Activated CD4-positive, alpha-beta T cell treated with anti-CD3 and anti-CD28 coated beads for 24 hours (primary cell): ENCODE measurements at regions not wholly inside any gene's neighbourhood (a gene's known extent, or its start where the extent isn't known, plus 50 kb on each side); places are given as distances from the start of the nearest gene placed in this dataset.

Experiments
- DNase-seq, 2 donors: peaks; one replicate each; pipeline ENCODE4 v3.0.0-alpha.2; 2020; ENCODE audit warnings: low read depth in 2 of 2

DNA sequence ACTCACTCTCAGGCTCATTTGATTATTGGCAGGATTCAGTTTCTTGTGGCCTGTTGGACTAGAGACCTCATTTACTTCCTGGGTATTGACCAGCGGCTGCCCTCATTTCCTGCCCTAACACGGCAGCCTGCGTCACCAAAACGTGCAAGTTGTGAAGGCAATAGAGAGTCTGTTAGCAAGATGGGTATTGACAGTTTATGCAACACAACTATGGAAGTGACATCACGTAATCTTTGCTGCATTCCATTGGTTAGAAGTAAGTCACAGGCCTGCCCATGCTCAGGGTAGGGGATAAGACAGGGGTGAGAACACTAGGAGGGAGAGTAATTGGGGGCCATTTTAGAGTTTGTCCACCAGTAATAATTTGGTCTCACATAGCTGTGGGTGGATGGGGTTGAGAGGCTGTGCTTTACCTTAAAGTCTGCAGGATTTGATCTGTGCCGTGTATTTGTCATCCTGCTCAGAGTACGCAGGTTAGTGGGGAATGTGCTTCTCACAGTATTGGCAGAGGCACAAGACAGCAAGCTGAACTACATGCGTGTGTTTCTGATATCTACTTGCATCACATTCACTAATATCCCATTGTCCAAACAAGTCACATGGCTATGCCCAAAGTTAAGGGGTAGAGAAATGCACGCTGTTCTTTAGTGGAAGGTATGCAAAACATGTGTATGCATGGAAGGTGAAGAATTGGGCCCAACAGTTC lies 83.3 kb downstream of the EDEM1 start:
- DNase-seq = no peak

- DNase-seq = no peak
Observed at GRCh38 chr3:5271372-5271683, 83.8 kb downstream of the EDEM1 start.

DNA sequence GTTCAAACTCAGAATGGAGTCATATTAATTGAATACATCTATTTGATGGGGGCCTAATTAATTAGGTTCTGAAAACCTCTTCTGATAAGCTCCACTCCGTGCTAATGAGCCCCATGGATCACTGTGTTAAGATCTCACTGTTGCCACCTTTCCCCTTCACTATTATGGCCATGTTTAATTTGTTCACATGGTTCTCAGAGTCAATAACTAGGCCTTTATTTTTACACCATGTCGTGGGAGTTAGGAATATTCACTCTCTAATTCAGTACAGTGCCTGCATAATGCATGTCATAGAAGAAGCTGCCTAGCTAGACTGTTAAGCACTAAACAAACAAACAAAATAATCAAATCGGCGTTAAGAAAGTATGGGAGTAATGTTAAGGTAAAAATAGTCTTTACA lies 84.9 kb downstream of the EDEM1 start:
- DNase-seq = no peak

- no peak for DNase-seq
Observed at GRCh38 chr3:5274091-5274490, 86.6 kb downstream of the EDEM1 start.

- DNase-seq = no peak
Observed at GRCh38 chr3:5275529-5275928, 88.0 kb downstream of the EDEM1 start.

- no peak for DNase-seq
Observed at GRCh38 chr3:5276934-5277333, 89.4 kb downstream of the EDEM1 start.

- no peak for DNase-seq
Observed at GRCh38 chr3:5277612-5278236, 90.2 kb downstream of the EDEM1 start.

DNA sequence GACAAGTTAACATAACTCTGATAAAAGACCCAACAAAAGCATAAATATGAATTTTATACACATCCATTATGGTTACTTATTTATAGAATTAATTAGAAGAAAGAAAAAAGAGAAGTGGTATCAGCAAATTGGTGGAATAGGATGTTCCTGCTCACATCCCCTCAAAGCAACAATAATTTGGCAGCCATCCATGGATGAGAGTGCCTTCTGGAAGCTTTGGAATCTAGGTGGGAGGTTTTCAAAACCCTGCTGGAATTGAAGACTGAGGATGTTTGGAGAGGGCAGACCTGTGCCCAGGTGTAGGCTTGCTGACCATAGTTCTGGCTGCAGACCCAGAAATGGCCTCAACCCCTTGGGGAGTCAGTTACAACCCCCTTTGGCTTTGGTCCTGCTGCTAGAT lies 91.2 kb downstream of the EDEM1 start:
- no peak for DNase-seq

- DNase-seq = no peak
Observed at GRCh38 chr3:5282703-5283102, 95.2 kb downstream of the EDEM1 start.

DNA sequence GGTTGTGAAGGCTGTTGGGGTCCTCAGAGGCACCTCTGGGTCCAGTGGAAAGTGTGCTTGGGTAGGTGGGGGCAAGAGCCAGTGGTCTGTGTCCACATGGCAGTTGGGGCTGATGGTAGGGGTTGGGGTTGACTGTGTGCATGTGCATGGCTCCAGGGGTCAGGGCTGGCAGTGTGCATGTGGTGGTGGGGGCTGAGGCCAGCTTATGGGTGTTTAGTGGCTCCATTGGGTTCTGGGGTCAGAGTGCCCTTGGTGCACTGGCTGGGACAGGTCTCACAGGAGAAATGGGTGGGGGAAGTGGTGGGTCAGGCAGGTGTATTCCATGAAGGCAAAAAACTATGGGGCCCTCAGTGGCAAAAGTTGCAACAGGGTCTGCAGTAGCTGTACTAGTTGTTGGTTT lies 97.9 kb downstream of the EDEM1 start:
- DNase-seq = no peak

- no peak for DNase-seq
Observed at GRCh38 chr3:5290915-5291314, 103.4 kb downstream of the EDEM1 start.

- DNase-seq = no peak
Observed at GRCh38 chr3:5292512-5292911, 105.0 kb downstream of the EDEM1 start.

- DNase-seq = no peak
Observed at GRCh38 chr3:5293207-5293606, 105.7 kb downstream of the EDEM1 start.

GRCh38 chr3:5294356-5294755 lies 106.8 kb downstream of the EDEM1 start:
- DNase-seq = no peak

GRCh38 chr3:5295191-5295690 lies 107.7 kb downstream of the EDEM1 start:
- no peak for DNase-seq

- DNase-seq = no peak
Observed at GRCh38 chr3:5296362-5296761, 108.9 kb downstream of the EDEM1 start.

DNA sequence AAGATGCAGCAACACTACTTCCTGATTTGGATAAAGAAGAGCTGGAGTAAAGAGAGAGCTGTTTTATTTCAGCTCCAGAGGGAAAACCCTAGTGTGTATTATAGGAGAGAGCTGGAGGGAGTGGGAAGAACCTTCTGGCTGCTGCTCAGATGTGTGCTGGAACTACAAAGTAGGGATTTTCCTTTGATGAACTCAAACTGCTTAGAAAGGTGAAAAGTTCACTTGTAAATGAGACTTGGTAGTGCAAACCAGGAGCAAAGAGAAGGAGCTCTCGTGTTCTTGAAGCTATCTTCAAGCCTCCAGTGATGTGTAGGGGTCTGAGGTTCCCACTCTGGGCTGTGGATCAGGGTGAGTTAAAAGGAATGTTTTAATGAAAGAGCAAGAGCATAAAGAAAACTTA lies 110.4 kb downstream of the EDEM1 start:
- DNase-seq = no peak

DNA sequence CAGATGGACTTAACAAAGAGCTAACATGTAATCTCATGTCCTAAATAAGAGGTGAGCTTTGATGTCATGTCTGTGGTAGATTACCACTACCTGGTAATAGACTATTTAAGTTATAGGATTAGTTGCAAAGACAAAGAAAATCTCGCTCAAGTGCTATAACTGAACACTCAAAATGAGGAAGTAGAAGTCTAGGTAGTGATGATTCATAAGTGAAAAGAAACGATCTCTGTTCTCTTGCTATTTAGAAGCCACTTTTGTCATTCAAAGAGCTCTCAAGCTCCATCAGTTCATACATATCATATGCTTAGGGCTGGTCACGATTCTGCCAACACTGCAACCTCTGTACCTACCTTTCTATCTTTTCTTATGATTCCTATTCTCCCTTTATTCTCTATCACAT lies 110.9 kb downstream of the EDEM1 start:
- no peak for DNase-seq

DNA sequence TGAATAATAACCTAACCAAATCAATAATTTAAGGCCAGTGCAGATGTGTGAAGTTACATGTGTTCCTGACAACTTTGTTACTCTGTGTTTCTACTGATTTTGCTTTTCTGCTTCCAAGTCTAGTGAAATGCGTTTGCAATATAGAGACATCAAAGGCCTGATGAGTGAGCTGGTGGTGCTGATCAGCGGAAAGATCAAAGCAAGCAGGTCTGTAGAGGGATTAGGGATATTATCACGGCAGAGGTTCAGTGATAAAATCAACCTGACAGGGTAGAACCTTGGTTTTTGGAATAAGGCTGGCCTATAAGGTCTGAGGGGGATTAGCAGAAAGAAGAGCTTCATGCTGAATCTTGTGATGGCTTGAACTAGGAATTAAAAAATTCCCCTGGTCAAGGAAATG lies 111.7 kb downstream of the EDEM1 start:
- no peak for DNase-seq

DNA sequence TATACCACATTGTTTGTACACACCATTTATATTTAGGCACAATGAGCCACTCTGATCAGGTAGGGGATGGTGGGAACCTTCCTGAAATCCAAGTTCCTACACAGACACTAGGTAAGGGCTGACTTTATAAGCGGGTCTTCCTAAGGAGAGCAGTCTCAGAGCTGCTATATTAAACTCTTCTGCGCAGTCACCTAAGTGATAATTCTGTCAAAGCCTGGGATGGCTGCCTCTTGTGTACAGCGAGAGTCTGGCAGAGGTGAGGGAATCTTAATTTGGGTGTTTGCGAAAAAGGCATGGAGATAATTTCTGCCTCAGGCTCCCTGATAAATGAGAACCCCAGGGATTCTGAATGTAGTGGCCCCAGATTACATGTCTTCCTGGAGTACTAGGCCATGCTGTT lies 113.1 kb downstream of the EDEM1 start:
- DNase-seq = no peak

DNA sequence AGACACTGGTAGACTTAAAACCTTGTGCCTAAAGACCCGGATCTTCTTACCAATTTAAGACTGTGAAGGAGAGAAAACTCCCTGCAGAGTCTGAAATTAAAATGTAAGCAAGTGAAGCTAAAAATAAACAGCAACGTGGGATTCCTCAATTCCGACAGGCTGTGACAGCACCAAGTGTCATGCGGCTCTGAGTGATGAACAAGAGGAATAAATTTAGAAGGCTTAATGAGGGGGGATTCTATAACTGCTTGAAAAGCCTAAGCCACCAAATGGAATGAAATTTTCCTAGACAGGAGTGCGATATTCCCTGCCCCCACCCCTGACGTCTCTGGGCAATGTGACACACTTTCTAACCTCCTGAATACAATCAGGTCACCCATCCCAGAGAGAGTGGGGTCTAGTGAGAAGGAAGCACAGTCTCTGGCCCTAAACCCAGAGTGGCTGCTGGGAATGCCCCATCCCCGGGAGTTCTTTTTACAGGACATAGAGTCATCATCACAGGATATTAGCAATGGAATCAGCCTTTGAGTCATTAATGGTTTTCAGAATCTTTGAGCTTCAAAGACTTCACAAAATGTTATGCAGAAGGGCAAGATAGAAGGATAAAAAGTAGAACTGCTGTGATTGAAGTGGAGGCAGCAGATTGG lies 114.3 kb downstream of the EDEM1 start:
- DNase-seq = no peak

DNA sequence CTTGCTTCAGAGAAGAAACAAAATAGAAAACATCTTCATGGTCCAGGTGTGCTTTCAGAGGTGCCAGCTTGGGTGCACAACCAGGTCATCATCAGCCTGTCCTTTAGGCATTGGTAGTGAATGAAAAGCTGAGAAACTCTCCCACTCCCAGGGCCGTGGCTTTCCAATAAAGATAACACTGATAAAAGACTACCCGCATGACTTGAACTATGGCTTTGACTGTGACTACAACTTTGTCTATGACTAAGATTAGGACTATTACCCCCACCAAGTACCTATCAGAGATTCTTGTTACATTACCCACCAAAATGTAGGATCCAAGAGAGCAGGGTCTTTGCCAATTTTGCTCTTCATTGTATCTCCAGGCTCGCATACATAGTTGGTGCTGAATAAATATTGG lies 115.2 kb downstream of the EDEM1 start:
- DNase-seq = no peak

DNA sequence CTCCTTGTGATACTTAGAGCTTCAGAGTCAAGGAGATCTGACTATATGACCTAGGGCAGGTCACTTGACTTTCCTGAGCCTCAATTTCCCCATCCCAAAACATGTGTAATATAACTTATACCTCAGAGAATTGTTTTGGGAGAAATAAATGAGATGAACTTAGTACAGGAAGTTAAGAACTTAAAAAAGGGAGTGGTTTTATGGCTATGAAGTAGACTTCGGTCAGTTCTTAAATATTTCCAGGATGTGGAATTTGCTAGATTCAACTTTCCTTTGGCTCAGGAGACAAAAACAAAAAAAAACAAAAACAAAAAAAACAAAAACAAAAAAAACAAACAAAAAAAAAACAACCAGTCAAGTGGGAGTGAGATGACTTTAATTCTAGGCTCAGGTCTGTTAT lies 116.7 kb downstream of the EDEM1 start:
- no peak for DNase-seq
